ENCODE measurements at regions not wholly inside any gene's neighbourhood (a gene's known extent, or its start where the extent isn't known, plus 50 kb on each side); places are given as distances from the start of the nearest gene placed in this dataset.

DNA sequence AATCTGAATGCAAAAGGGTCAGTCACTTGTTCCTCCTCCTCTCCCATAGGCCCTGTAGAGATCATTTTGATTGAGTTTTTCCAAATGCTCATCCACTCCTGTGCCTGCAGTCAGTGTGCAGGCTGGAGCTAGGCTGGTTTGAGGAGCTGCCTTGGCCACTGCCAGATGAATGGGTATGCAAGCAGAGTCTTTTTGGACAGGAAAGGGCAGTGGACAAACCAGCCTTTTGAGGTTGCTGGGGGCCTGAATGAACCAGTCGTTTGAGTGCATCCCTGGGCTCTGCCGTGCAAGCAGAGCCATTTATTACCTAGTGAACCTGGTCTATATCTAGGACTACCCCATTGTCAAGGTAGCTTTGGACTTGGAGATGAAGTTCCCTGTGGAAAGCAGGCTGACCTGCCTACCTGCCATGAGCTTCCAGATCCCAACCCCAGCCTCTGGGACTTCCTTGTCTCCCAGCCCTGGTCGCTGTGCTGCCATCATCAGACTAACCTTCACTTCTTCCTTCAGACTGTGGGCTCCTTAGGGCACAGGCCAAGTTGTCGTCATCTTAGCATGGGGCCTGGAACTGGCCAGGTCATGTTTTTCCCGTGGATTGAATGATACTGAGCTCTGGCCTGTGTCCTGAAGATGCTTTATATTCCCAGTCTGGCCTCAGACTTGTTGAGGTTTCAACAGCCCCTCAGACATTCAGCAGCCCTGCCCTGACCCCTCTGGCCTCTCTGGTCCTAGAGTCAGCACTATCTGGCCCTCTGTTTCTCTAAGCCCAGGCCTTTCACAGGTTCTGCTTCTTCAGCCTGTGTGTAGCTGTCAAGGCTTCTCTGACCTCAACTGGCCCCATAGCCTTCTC lies 55.5 kb upstream of the PRR23C start:
- POLR2A ChIA-PET (ENCODE audit: unreplicated experiment), result no interaction called here
- TF ChIP-seq CTCF (conservative IDR thresholded peaks at IDR 0.05; ENCODE audit: low read depth, low read length) (no peak), EZH2 (IDR thresholded peaks at IDR 0.05; ENCODE audit: low read length, unreplicated experiment) (no peak), EZH2phosphoT487 (IDR thresholded peaks at IDR 0.05; ENCODE audit: borderline replicate concordance, low read length) (no peak)
- no peaks in the 10 kb centered on the region for H4K20me1 ChIP-seq (ENCODE audit: low read length)
- CTCF ChIA-PET, result no interaction called here
- H3K36me3 ChIP-seq (ENCODE audit: low read depth, low read length), result no peaks in the 10 kb centered on the region
- no peaks in the 10 kb centered on the region for H3K4me1 ChIP-seq (ENCODE audit: insufficient read depth, low read length)
- H3K4me3 ChIP-seq (ENCODE audit: low read length), result no peak overlapping the region
- no peak overlapping the region for H3K4me2 ChIP-seq (ENCODE audit: low read length)
- no peaks in the 10 kb centered on the region for H3F3A ChIP-seq (ENCODE audit: low read length, unreplicated experiment)
- no peaks in the 10 kb centered on the region for H3K9me2 ChIP-seq (replicated peaks; ENCODE audit: low read length)
- no TSS peak for BruUV-seq (replicated peaks)
- DNase-seq (no peak), ATAC-seq (no peak)
- intact Hi-C loops (cut with micrococcal nuclease), result no loop called here
- no peak overlapping the region for H3K27ac ChIP-seq (ENCODE audit: low read length)
- H2AFZ ChIP-seq (ENCODE audit: low read length), result no peak overlapping the region
- no peaks in the 10 kb centered on the region for H3K9me3 ChIP-seq (ENCODE audit: low read length)
- no peaks in the 10 kb centered on the region for H3K27me3 ChIP-seq (ENCODE audit: low read length)
- no peak overlapping the region for H3K9ac ChIP-seq (ENCODE audit: low read length)
- no peaks in the 10 kb centered on the region for H3K79me2 ChIP-seq (ENCODE audit: low read length)

DNA sequence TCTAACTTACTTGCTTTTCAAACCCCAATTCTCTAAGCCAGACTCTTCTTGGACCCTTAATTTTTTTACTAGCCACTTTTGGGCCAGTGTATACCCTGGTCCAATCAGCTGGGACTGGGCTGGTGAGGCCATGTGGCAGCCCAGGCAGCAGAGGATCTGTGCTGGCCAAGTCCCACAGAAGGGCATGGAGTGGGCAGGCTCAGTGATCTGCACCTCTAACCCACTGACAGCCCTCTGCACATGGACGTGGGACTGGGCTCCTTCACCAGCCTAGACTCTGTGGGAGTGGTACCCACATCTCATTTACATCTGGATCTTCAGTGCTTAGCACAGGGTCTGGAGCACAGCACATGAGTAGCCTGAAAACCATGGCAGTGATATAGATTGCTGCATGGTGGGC lies 56.1 kb upstream of the PRR23C start:
- Histone ChIP-seq H3K4me2 (ENCODE audit: low read length) (no peak overlapping the region), H4K20me1 (ENCODE audit: low read length) (no peaks in the 10 kb centered on the region), H3K36me3 (ENCODE audit: low read depth, low read length) (no peaks in the 10 kb centered on the region), H3F3A (ENCODE audit: low read length, unreplicated experiment) (no peaks in the 10 kb centered on the region), H3K9me3 (ENCODE audit: low read length) (no peaks in the 10 kb centered on the region), H2AFZ (ENCODE audit: low read length) (no peak overlapping the region), H3K79me2 (ENCODE audit: low read length) (no peaks in the 10 kb centered on the region), H3K4me3 (ENCODE audit: low read length) (no peak overlapping the region), H3K9me2 (replicated peaks; ENCODE audit: low read length) (no peaks in the 10 kb centered on the region), H3K9ac (ENCODE audit: low read length) (no peak overlapping the region), H3K4me1 (ENCODE audit: insufficient read depth, low read length) (no peaks in the 10 kb centered on the region), H3K27ac (ENCODE audit: low read length) (no peak overlapping the region), H3K27me3 (ENCODE audit: low read length) (no peaks in the 10 kb centered on the region)
- BruUV-seq (replicated peaks), result no TSS peak
- DNase-seq (no peak), ATAC-seq (no peak)
- POLR2A ChIA-PET (ENCODE audit: unreplicated experiment), result no interaction called here
- TF ChIP-seq CTCF (conservative IDR thresholded peaks at IDR 0.05; ENCODE audit: low read depth, low read length), result no peak
- no peak for TF ChIP-seq EZH2 (IDR thresholded peaks at IDR 0.05; ENCODE audit: low read length, unreplicated experiment)
- TF ChIP-seq EZH2phosphoT487 (IDR thresholded peaks at IDR 0.05; ENCODE audit: borderline replicate concordance, low read length), result no peak
- CTCF ChIA-PET, result no interaction called here
- intact Hi-C loops (cut with micrococcal nuclease), result no loop called here

GRCh38 chr3:139101396-139101795 lies 56.7 kb upstream of the PRR23C start:
- Histone ChIP-seq H3K79me2 (ENCODE audit: low read length) (no peaks in the 10 kb centered on the region), H3K9me2 (replicated peaks; ENCODE audit: low read length) (no peaks in the 10 kb centered on the region), H3K27me3 (ENCODE audit: low read length) (no peaks in the 10 kb centered on the region), H3K4me2 (ENCODE audit: low read length) (no peak overlapping the region), H3F3A (ENCODE audit: low read length, unreplicated experiment) (no peaks in the 10 kb centered on the region), H3K9ac (ENCODE audit: low read length) (no peak overlapping the region), H3K9me3 (ENCODE audit: low read length) (no peaks in the 10 kb centered on the region), H3K4me3 (ENCODE audit: low read length) (no peak overlapping the region), H3K36me3 (ENCODE audit: low read depth, low read length) (no peaks in the 10 kb centered on the region), H2AFZ (ENCODE audit: low read length) (no peak overlapping the region), H3K4me1 (ENCODE audit: insufficient read depth, low read length) (no peaks in the 10 kb centered on the region), H3K27ac (ENCODE audit: low read length) (no peak overlapping the region), H4K20me1 (ENCODE audit: low read length) (no peaks in the 10 kb centered on the region)
- TF ChIP-seq CTCF (conservative IDR thresholded peaks at IDR 0.05; ENCODE audit: low read depth, low read length) (no peak), EZH2phosphoT487 (IDR thresholded peaks at IDR 0.05; ENCODE audit: borderline replicate concordance, low read length) (no peak), EZH2 (IDR thresholded peaks at IDR 0.05; ENCODE audit: low read length, unreplicated experiment) (no peak)
- DNase-seq (no peak), ATAC-seq (no peak)
- intact Hi-C loops (cut with micrococcal nuclease), result no loop called here
- CTCF ChIA-PET, result no interaction called here
- POLR2A ChIA-PET (ENCODE audit: unreplicated experiment), result no interaction called here
- no TSS peak for BruUV-seq (replicated peaks)
